ENCODE measurements at regions not wholly inside any gene's neighbourhood (a gene's known extent, or its start where the extent isn't known, plus 50 kb on each side); places are given as distances from the start of the nearest gene placed in this dataset.

- Mint-ChIP-seq H3K36me3 (peaks cover 2% of the 10 kb centered on the region), H3K4me1 (no peaks in the 10 kb centered on the region), H3K27ac (no peak overlapping the region), H3K27me3 (ENCODE audit: low read depth) (no peaks in the 10 kb centered on the region), H3K4me3 (no peak overlapping the region), H3K9me3 (peaks cover 31% of the 10 kb centered on the region)
- TF ChIP-seq, protein P1, sequence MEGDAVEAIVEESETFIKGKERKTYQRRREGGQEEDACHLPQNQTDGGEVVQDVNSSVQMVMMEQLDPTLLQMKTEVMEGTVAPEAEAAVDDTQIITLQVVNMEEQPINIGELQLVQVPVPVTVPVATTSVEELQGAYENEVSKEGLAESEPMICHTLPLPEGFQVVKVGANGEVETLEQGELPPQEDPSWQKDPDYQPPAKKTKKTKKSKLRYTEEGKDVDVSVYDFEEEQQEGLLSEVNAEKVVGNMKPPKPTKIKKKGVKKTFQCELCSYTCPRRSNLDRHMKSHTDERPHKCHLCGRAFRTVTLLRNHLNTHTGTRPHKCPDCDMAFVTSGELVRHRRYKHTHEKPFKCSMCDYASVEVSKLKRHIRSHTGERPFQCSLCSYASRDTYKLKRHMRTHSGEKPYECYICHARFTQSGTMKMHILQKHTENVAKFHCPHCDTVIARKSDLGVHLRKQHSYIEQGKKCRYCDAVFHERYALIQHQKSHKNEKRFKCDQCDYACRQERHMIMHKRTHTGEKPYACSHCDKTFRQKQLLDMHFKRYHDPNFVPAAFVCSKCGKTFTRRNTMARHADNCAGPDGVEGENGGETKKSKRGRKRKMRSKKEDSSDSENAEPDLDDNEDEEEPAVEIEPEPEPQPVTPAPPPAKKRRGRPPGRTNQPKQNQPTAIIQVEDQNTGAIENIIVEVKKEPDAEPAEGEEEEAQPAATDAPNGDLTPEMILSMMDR (IDR thresholded peaks at IDR 0.05; ENCODE audit: unreplicated experiment) = no peak
- no peak for DNase-seq (ENCODE audit: low spot score in 2 of 2, unreplicated experiment in 2 of 2)
Observed at GRCh38 chr5:86011937-86012336, 605.8 kb upstream of the COX7C start.

- Mint-ChIP-seq H3K9me3 (no peaks in the 10 kb centered on the region), H3K36me3 (no peaks in the 10 kb centered on the region), H3K4me3 (no peak overlapping the region), H3K27me3 (ENCODE audit: low read depth) (no peaks in the 10 kb centered on the region), H3K4me1 (no peaks in the 10 kb centered on the region), H3K27ac (no peak overlapping the region)
- no peak for DNase-seq (ENCODE audit: low spot score in 2 of 2, unreplicated experiment in 2 of 2)
- TF ChIP-seq, protein P1 (IDR thresholded peaks at IDR 0.05; ENCODE audit: unreplicated experiment) = no peak
Observed at GRCh38 chr5:86029308-86029707, 588.4 kb upstream of the COX7C start.

DNA sequence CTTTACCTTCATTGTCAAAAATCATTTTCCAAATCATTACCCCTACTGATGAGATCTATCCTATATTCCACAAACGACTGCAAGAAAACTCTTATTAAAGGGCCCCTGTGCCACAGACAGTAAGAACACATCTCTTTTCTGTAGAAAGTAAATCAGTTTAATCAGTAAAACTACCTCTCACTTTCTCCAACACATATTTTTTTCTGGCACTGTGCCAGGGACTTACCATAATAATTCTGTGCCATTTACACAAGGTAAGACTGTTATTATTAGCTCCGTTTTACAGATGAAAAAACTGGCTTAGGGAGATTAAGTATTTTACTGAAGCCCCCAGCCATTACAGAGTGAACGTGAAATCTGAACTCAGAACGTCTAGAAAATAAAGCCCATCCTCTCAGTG, 587.0 kb upstream of the COX7C start:
- H3K27ac Mint-ChIP-seq = no peak overlapping the region
- no peaks in the 10 kb centered on the region for H3K36me3 Mint-ChIP-seq
- TF ChIP-seq, protein P1 (IDR thresholded peaks at IDR 0.05; ENCODE audit: unreplicated experiment) = no peak
- no peaks in the 10 kb centered on the region for H3K4me1 Mint-ChIP-seq
- no peaks in the 10 kb centered on the region for H3K27me3 Mint-ChIP-seq (ENCODE audit: low read depth)
- H3K9me3 Mint-ChIP-seq = peaks cover 2% of the 10 kb centered on the region
- no peak overlapping the region for H3K4me3 Mint-ChIP-seq
- DNase-seq (ENCODE audit: low spot score in 2 of 2, unreplicated experiment in 2 of 2) = no peak

- TF ChIP-seq, protein P1 (IDR thresholded peaks at IDR 0.05; ENCODE audit: unreplicated experiment) = no peak
- Mint-ChIP-seq H3K27me3 (ENCODE audit: low read depth) (no peaks in the 10 kb centered on the region), H3K9me3 (peaks cover 6% of the 10 kb centered on the region), H3K4me3 (no peak overlapping the region), H3K4me1 (no peaks in the 10 kb centered on the region), H3K27ac (no peak overlapping the region), H3K36me3 (no peaks in the 10 kb centered on the region)
- no peak for DNase-seq (ENCODE audit: low spot score in 2 of 2, unreplicated experiment in 2 of 2)
Observed at GRCh38 chr5:86038566-86038965, 579.2 kb upstream of the COX7C start.

DNA sequence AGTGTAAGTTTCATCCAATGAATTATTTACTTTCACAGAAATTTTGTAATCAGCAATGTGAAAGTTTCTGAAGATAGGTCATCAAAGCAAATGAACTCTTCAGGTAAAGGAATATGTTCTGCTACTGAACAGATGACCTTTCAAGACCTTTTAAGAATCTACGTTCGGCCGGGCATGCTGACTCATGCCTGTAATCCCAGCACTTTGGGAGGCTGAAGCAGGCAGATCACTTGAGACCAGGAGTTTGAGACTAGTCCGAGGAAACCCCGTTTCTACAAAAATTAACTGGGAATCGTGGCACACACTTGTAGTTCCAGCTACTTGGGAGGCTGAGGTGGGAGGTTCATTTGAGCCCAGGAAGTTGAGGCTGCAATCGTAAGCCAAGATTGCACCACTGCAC, 578.4 kb upstream of the COX7C start:
- H3K36me3 Mint-ChIP-seq = no peaks in the 10 kb centered on the region
- no peaks in the 10 kb centered on the region for H3K27me3 Mint-ChIP-seq (ENCODE audit: low read depth)
- TF ChIP-seq, protein P1 (IDR thresholded peaks at IDR 0.05; ENCODE audit: unreplicated experiment) = no peak
- H3K4me3 Mint-ChIP-seq = no peak overlapping the region
- H3K27ac Mint-ChIP-seq = no peak overlapping the region
- no peaks in the 10 kb centered on the region for H3K4me1 Mint-ChIP-seq
- no peak for DNase-seq (ENCODE audit: low spot score in 2 of 2, unreplicated experiment in 2 of 2)
- peaks cover 6% of the 10 kb centered on the region for H3K9me3 Mint-ChIP-seq

DNA sequence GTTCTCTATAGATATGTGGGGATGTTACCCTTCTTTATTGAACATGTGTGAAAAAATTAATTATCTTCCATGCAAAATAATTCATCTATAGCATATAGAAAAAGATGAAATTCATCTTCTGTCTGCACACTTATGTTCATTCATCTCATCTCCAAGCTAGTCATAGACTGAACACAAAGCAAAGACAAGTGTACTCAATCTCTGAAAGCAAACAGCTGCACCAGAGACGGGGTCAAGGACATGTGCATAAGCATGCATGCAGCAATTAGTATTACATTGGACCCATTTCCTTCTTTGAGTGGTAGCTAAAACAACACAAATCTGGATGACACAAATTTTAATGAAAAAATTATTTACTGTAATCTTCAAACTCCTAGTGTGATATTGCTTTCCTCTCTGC, 547.0 kb upstream of the COX7C start:
- no peak overlapping the region for H3K27ac Mint-ChIP-seq
- no peaks in the 10 kb centered on the region for H3K4me1 Mint-ChIP-seq
- H3K4me3 Mint-ChIP-seq = no peak overlapping the region
- DNase-seq (ENCODE audit: low spot score in 2 of 2, unreplicated experiment in 2 of 2) = no peak
- no peaks in the 10 kb centered on the region for H3K36me3 Mint-ChIP-seq
- no peaks in the 10 kb centered on the region for H3K27me3 Mint-ChIP-seq (ENCODE audit: low read depth)
- TF ChIP-seq, protein P1 (IDR thresholded peaks at IDR 0.05; ENCODE audit: unreplicated experiment) = no peak
- no peaks in the 10 kb centered on the region for H3K9me3 Mint-ChIP-seq

All from mesothelial cell of epicardium (in vitro differentiated cells).